Erythroblast (primary cell): ENCODE measurements at regions not wholly inside any gene's neighbourhood (a gene's known extent, or its start where the extent isn't known, plus 50 kb on each side); places are given as distances from the start of the nearest gene placed in this dataset.

Experiments used
- GATA1 ChIP-seq: IDR thresholded peaks from 2 replicates; pipeline ENCODE4 v1.6.1; 2011; ENCODE audit warnings: low read depth, mild to moderate bottlenecking, control low read depth, low read length, moderate library complexity
- POLR2A ChIP-seq: IDR thresholded peaks from 2 replicates; pipeline ENCODE4 v1.6.1; 2011; ENCODE audit warnings: mild to moderate bottlenecking, low read length

GRCh38 chr7:46143949-46144917 is 223.2 kb upstream of the IGFBP3 start:
- TF ChIP-seq POLR2A: no peak
- TF ChIP-seq GATA1: no peak
